BJ (cell line): ENCODE measurements at regions not wholly inside any gene's neighbourhood (a gene's known extent, or its start where the extent isn't known, plus 50 kb on each side); places are given as distances from the start of the nearest gene placed in this dataset.

Experiments used
- CTCF ChIA-PET: fragments of 350-600 bp; formaldehyde crosslinking; extraction: SDS; loops from one replicate; lab custom pipeline; 2021; ENCODE audit warnings: antibody characterized with exemption, inconsistent platforms; lab: Yijun Ruan, JAX
- POLR2A ChIA-PET: fragments of 300-600 bp; sonication (Branson Sonifier 250); formaldehyde crosslinking; extraction: SDS; loops from one replicate; lab custom pipeline; 2021; ENCODE audit warnings: antibody characterized with exemption; lab: Charles Lee
- DNase-seq: peaks from one replicate; pipeline ENCODE4 v3.0.0-alpha.2; 2011; ENCODE audit warnings: low read depth
- H3K27me3 ChIP-seq: 2 replicates; pipeline ENCODE4 v1.6.0; 2011; ENCODE audit warnings: low read length; ENCODE audit not compliant: control insufficient read depth, insufficient read depth
- H3K36me3 ChIP-seq: 2 replicates; pipeline ENCODE4 v1.5.1; 2011; ENCODE audit warnings: low read length; ENCODE audit not compliant: control insufficient read depth, insufficient read depth
- H3K4me3 ChIP-seq: 2 replicates; pipeline ENCODE4 v1.5.1; 2011; ENCODE audit warnings: low read depth, mild to moderate bottlenecking, control low read depth, low read length
- TF ChIP-seq, protein P1 (sequence below): IDR thresholded peaks from 2 replicates; pipeline ENCODE4 v1.5.1; 2011; ENCODE audit warnings: low read depth, mild to moderate bottlenecking, control low read depth, inconsistent platforms, low read length, moderate library complexity; ENCODE audit not compliant: insufficient read depth

DNA sequence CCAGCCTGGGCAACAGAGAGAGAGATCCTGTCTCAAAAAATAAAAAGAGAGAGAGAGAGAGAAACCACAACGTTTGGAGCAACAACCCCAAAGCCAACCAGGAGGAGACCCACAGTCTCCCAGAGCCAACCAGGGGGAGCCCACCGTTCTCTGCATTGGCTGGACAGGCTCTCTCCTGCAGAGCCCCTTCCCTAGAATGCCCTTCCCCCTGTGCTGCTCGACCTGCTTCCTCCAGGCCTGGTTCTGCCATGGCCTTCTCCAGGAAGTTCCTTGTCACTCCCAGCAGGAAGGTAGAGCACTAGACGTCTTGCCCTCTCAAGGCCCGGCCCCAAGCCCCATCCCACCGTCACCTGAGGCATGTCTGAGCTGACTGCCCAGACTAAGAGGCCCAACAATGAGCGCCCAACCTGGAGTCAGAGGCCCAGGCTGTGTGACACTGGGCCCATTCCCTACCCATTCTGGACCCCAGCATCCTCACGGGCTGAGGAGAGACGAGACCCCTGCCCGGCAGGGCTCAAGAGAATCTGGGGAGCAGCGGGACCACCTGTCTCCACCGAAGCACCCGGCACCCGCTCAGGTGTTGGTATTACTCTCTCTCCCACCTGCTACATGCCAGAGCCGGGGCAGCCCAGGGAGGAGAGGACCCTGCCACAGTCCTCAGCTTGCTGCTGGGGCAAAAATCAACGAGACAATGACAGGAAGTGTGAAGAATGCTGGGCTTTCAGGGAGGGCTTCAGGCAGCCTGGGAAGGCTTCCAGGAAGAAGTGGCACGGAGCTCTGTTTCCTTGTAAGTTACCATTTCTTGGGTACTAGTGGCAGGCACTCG lies 61.2 kb downstream of the DIO3 start:
- TF ChIP-seq, protein P1, sequence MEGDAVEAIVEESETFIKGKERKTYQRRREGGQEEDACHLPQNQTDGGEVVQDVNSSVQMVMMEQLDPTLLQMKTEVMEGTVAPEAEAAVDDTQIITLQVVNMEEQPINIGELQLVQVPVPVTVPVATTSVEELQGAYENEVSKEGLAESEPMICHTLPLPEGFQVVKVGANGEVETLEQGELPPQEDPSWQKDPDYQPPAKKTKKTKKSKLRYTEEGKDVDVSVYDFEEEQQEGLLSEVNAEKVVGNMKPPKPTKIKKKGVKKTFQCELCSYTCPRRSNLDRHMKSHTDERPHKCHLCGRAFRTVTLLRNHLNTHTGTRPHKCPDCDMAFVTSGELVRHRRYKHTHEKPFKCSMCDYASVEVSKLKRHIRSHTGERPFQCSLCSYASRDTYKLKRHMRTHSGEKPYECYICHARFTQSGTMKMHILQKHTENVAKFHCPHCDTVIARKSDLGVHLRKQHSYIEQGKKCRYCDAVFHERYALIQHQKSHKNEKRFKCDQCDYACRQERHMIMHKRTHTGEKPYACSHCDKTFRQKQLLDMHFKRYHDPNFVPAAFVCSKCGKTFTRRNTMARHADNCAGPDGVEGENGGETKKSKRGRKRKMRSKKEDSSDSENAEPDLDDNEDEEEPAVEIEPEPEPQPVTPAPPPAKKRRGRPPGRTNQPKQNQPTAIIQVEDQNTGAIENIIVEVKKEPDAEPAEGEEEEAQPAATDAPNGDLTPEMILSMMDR: no peak
- Histone ChIP-seq H3K36me3 (no peaks in the 10 kb centered on the region), H3K4me3 (no peak overlapping the region), H3K27me3 (no peaks in the 10 kb centered on the region; the same call in 1 of the 2 replicates)
- DNase-seq: no peak
- CTCF ChIA-PET: interaction anchor here (0.8 to 1.4 kb wide), 2 partner anchors 17 to 977 kb away, joined by 3 read pairs; no protein-coding TSS in a partner anchor
- POLR2A ChIA-PET: no interaction called here

- ChIA-PET POLR2A (no interaction called here), CTCF (interaction anchor here (0.8 to 1.4 kb wide), 2 partner anchors 16 to 977 kb away, joined by 3 read pairs; no protein-coding TSS in a partner anchor)
- no peaks in the 10 kb centered on the region; the same call in 1 of the 2 replicates for H3K27me3 ChIP-seq
- no peak for DNase-seq
- H3K4me3 ChIP-seq: no peak overlapping the region
- TF ChIP-seq, protein P1: no peak
- H3K36me3 ChIP-seq: no peaks in the 10 kb centered on the region
Observed at GRCh38 chr14:101623077-101623372, 61.7 kb downstream of the DIO3 start.

GRCh38 chr14:101623685-101624444 lies 62.6 kb downstream of the DIO3 start:
- H3K36me3 ChIP-seq: no peaks in the 10 kb centered on the region
- ChIA-PET CTCF (interaction anchor here (1.4 kb wide), 1 partner anchor 978 kb away, joined by 3 read pairs; no protein-coding TSS in a partner anchor), POLR2A (no interaction called here)
- DNase-seq: no peak
- TF ChIP-seq, protein P1: no peak
- H3K4me3 ChIP-seq: no peak overlapping the region
- no peaks in the 10 kb centered on the region; the same call in 1 of the 2 replicates for H3K27me3 ChIP-seq

DNA sequence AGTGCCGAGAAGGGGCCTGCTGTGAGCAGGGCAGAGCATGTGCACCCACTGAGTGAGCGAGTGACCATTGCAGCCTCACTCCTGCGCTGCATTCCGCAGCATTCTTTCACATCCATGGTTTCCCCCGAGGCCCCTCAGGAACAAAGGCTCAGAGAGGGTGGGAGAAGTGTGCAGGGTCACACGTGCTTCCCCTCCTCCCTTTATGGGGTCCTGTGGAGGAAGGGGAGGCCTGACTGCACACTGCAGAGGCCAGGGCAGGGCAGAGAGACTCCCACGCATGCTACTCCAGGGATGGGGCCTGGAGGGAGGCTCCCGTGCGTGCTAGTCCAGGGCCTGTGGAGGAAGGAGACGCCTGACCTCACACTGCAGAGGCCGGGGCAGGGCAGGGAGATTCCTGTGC lies 63.2 kb downstream of the DIO3 start:
- H3K4me3 ChIP-seq: no peak overlapping the region
- no peaks in the 10 kb centered on the region; the same call in 1 of the 2 replicates for H3K27me3 ChIP-seq
- CTCF ChIA-PET: no interaction called here
- no peaks in the 10 kb centered on the region for H3K36me3 ChIP-seq
- POLR2A ChIA-PET: no interaction called here
- DNase-seq: no peak
- TF ChIP-seq, protein P1: no peak
